GM18499 (cell line): ENCODE measurements at regions not wholly inside any gene's neighbourhood (a gene's known extent, or its start where the extent isn't known, plus 50 kb on each side); places are given as distances from the start of the nearest gene placed in this dataset.
"Not testable (repeated sequence)": the region's sequence is repeated elsewhere in the genome, so short reads cannot be mapped to it uniquely, and the experiment has no call there.

ENCODE experiments used
- ATAC-seq: cut with Tn5 transposase; IDR thresholded peaks from one replicate; pipeline ENCODE4 v1.9.1; 2021; ENCODE audit warnings: moderate number of reproducible peaks; ENCODE audit not compliant: insufficient read depth, unreplicated experiment

GRCh38 chr11:45414088-45414487 lies 127.9 kb upstream of the SYT13 start:
- no peak for ATAC-seq

GRCh38 chr11:45413156-45413858 lies 127.2 kb upstream of the SYT13 start:
- no peak for ATAC-seq

- no peak for ATAC-seq
These were observed 126.4 kb upstream of the SYT13 start for GRCh38 chr11:45412521-45412920.

- no peak for ATAC-seq
These were observed 125.9 kb upstream of the SYT13 start for GRCh38 chr11:45412051-45412471.

- no peak for ATAC-seq
These were observed 125.2 kb upstream of the SYT13 start for GRCh38 chr11:45411228-45411946.

GRCh38 chr11:45410391-45411227 lies 124.5 kb upstream of the SYT13 start:
- ATAC-seq = no peak

GRCh38 chr11:45409587-45409986 lies 123.4 kb upstream of the SYT13 start:
- ATAC-seq = no peak

- ATAC-seq = no peak
These were observed 121.1 kb upstream of the SYT13 start for GRCh38 chr11:45407226-45407625.

- no peak for ATAC-seq
These were observed 120.0 kb upstream of the SYT13 start for GRCh38 chr11:45405916-45406670.

- not testable (repeated sequence) for ATAC-seq
These were observed 117.4 kb upstream of the SYT13 start for GRCh38 chr11:45403521-45403920.

- ATAC-seq = no peak
These were observed 116.0 kb upstream of the SYT13 start for GRCh38 chr11:45402049-45402630.

GRCh38 chr11:45400591-45400990 lies 114.5 kb upstream of the SYT13 start:
- no peak for ATAC-seq

- ATAC-seq = no peak
These were observed 113.0 kb upstream of the SYT13 start for GRCh38 chr11:45399166-45399565.

- ATAC-seq = no peak
These were observed 112.2 kb upstream of the SYT13 start for GRCh38 chr11:45398325-45398724.

- ATAC-seq = no peak
These were observed 110.3 kb upstream of the SYT13 start for GRCh38 chr11:45396394-45396793.

- no peak for ATAC-seq
These were observed 109.8 kb upstream of the SYT13 start for GRCh38 chr11:45395947-45396346.

GRCh38 chr11:45395421-45395820 lies 109.3 kb upstream of the SYT13 start:
- no peak for ATAC-seq

GRCh38 chr11:45394294-45395085 lies 108.3 kb upstream of the SYT13 start:
- no peak for ATAC-seq

- no peak for ATAC-seq
These were observed 107.7 kb upstream of the SYT13 start for GRCh38 chr11:45393826-45394225.
